Lower leg skin (tissue), 3 donors: ENCODE measurements at regions not wholly inside any gene's neighbourhood (a gene's known extent, or its start where the extent isn't known, plus 50 kb on each side); places are given as distances from the start of the nearest gene placed in this dataset.

Experiments used
- POLR2A ChIP-seq, 2 donors: fragments of 450-650 bp; IDR thresholded peaks; one replicate each; pipeline ENCODE4 v1.6.1; 2016 to 2017; ENCODE audit warnings: antibody characterized with exemption in 2 of 2, mild to moderate bottlenecking in 1 of 2, moderate library complexity in 1 of 2
- TF ChIP-seq, protein P1 (sequence below), 3 donors: fragments of 450-650 bp; IDR thresholded peaks; one replicate each; pipeline ENCODE4 v1.5.1; 2016; ENCODE audit warnings: antibody characterized with exemption in 3 of 3, mild to moderate bottlenecking in 3 of 3, moderate library complexity in 2 of 3

DNA sequence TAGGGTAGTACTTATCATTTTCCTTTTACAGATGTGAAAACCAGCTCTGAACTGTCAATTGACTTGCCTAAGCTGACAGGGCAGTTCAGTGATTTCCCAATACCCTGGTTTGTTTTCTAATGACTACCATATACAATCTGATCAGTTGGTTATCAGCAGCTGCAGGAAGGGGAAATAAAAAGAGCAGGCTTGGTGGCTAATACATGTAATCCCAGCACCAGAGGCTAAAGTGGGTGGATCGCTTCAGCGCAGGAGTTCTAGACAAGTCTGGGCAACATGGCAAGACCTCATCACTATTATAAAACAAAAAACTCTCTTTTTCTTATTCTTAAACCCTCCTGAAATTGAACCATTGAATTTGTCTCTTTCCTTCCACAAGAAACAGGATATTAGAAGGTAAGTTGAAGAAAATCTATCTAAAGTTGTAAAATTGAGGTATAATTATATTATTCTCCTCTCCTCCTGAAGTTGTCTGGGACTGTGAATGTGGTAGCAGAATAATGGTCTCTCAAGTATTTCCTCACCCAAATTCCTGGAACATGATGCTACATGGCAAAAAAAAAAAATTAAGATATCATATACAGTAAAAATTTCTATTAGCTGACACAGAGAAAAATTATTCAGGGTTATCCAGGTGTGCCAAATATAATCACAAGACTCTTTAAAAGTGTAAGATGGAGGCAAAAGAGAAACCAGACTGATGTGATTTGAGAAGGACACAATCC, 1441.6 kb downstream of the SUCLG1 start:
- TF ChIP-seq, protein P1, sequence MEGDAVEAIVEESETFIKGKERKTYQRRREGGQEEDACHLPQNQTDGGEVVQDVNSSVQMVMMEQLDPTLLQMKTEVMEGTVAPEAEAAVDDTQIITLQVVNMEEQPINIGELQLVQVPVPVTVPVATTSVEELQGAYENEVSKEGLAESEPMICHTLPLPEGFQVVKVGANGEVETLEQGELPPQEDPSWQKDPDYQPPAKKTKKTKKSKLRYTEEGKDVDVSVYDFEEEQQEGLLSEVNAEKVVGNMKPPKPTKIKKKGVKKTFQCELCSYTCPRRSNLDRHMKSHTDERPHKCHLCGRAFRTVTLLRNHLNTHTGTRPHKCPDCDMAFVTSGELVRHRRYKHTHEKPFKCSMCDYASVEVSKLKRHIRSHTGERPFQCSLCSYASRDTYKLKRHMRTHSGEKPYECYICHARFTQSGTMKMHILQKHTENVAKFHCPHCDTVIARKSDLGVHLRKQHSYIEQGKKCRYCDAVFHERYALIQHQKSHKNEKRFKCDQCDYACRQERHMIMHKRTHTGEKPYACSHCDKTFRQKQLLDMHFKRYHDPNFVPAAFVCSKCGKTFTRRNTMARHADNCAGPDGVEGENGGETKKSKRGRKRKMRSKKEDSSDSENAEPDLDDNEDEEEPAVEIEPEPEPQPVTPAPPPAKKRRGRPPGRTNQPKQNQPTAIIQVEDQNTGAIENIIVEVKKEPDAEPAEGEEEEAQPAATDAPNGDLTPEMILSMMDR (IDR thresholded peaks at IDR 0.05), result no peak
- no peak for TF ChIP-seq POLR2A (IDR thresholded peaks at IDR 0.05)
